Lower leg skin (tissue), 4 donors: ENCODE measurements at regions not wholly inside any gene's neighbourhood (a gene's known extent, or its start where the extent isn't known, plus 50 kb on each side); places are given as distances from the start of the nearest gene placed in this dataset.

Source experiments
- DNase-seq, 2 donors: peaks; one replicate each; pipeline ENCODE4 v3.0.0-alpha.2; 2019; ENCODE audit warnings: low spot score in 2 of 2
- H3K4me3 ChIP-seq: fragments of 200-600 bp; sonication (generic); 2 replicates; pipeline ENCODE4 v1.5.1; 2017; ENCODE audit warnings: mild to moderate bottlenecking, low read depth; ENCODE audit not compliant: poor library complexity, severe bottlenecking
- POLR2A ChIP-seq, 2 donors: fragments of 450-650 bp; IDR thresholded peaks; one replicate each; pipeline ENCODE4 v1.6.1; 2016 to 2017; ENCODE audit warnings: antibody characterized with exemption in 2 of 2, mild to moderate bottlenecking in 1 of 2, moderate library complexity in 1 of 2
- WGBS, 2 donors: methylation state at CpG; one replicate each; pipeline ENCODE4 v1.1.5; 2018; 5-methylcytosine and 5-hydroxymethylcytosine counted together
- intact Hi-C: fragments of 100-400 bp; cut with DNase I; formaldehyde crosslinking; loops from one replicate; pipeline ENCODE4 v1.15.0; 2023; ENCODE audit warnings: low total_unique reads
- TF ChIP-seq, protein P1 (sequence below), 3 donors: fragments of 450-650 bp; IDR thresholded peaks; one replicate each; pipeline ENCODE4 v1.5.1; 2016; ENCODE audit warnings: antibody characterized with exemption in 3 of 3, mild to moderate bottlenecking in 3 of 3, moderate library complexity in 2 of 3

- no peak overlapping the region for H3K4me3 ChIP-seq
- intact Hi-C loops, result no loop called here
- DNase-seq, result no peak
- 75 to 93% methylated on average over 1 of the region's 1 CpG for WGBS, 2 donors
- TF ChIP-seq, protein P1, sequence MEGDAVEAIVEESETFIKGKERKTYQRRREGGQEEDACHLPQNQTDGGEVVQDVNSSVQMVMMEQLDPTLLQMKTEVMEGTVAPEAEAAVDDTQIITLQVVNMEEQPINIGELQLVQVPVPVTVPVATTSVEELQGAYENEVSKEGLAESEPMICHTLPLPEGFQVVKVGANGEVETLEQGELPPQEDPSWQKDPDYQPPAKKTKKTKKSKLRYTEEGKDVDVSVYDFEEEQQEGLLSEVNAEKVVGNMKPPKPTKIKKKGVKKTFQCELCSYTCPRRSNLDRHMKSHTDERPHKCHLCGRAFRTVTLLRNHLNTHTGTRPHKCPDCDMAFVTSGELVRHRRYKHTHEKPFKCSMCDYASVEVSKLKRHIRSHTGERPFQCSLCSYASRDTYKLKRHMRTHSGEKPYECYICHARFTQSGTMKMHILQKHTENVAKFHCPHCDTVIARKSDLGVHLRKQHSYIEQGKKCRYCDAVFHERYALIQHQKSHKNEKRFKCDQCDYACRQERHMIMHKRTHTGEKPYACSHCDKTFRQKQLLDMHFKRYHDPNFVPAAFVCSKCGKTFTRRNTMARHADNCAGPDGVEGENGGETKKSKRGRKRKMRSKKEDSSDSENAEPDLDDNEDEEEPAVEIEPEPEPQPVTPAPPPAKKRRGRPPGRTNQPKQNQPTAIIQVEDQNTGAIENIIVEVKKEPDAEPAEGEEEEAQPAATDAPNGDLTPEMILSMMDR (IDR thresholded peaks at IDR 0.05), result no peak
- TF ChIP-seq POLR2A (IDR thresholded peaks at IDR 0.05), result no peak
Measured at GRCh38 chr4:34158878-34159277, 2085.4 kb downstream of the ARAP2 start.

- intact Hi-C loops, result no loop called here
- H3K4me3 ChIP-seq, result no peak overlapping the region
- 53 to 59% methylated on average over 1 of the region's 1 CpG for WGBS, 2 donors
- TF ChIP-seq, protein P1 (IDR thresholded peaks at IDR 0.05), result no peak
- no peak for TF ChIP-seq POLR2A (IDR thresholded peaks at IDR 0.05)
- no peak for DNase-seq
Measured at GRCh38 chr4:34170946-34171345, 2073.4 kb downstream of the ARAP2 start.

GRCh38 chr4:34176609-34177008, 2067.7 kb downstream of the ARAP2 start:
- no peak for DNase-seq
- H3K4me3 ChIP-seq, result no peak overlapping the region
- no peak for TF ChIP-seq POLR2A (IDR thresholded peaks at IDR 0.05)
- TF ChIP-seq, protein P1 (IDR thresholded peaks at IDR 0.05), result no peak
- intact Hi-C loops, result no loop called here

DNA sequence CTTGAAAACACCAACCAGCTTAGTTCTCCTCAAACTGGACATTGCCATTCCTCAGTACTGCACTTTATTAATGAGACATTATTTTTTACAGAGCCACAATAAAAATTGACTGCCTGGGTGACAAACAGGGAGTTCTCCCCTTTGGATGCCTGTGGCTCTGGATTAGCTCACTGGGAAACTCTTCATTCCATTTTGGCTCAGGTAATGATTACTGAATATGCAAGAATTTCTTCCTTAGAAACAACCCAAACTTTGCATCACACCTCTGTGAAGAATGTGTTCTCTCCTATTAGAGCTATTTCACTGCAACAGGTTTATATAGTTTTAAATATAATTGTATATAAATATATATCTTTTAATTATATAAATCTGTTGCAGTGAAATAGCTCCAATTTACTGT, 2065.8 kb downstream of the ARAP2 start:
- intact Hi-C loops, result no loop called here
- no peak for DNase-seq
- TF ChIP-seq, protein P1 (IDR thresholded peaks at IDR 0.05), result no peak
- no peak for TF ChIP-seq POLR2A (IDR thresholded peaks at IDR 0.05)

GRCh38 chr4:34181311-34181841, 2062.9 kb downstream of the ARAP2 start:
- no peak overlapping the region for H3K4me3 ChIP-seq
- intact Hi-C loops, result no loop called here
- WGBS, 2 donors, result 53 to 59% methylated on average over 2 of the region's 2 CpGs

More for the DNA sequence above, 2065.8 kb downstream of the ARAP2 start:
- no peak overlapping the region for H3K4me3 ChIP-seq

GRCh38 chr4:34181891-34182290, 2062.4 kb downstream of the ARAP2 start:
- H3K4me3 ChIP-seq, result no peak overlapping the region
- 77 to 81% methylated on average over 2 of the region's 2 CpGs for WGBS, 2 donors
- no peak for DNase-seq
- TF ChIP-seq POLR2A (IDR thresholded peaks at IDR 0.05), result no peak
- TF ChIP-seq, protein P1 (IDR thresholded peaks at IDR 0.05), result no peak
- intact Hi-C loops, result no loop called here

More at GRCh38 chr4:34181311-34181841, 2062.9 kb downstream of the ARAP2 start:
- no peak for DNase-seq
- TF ChIP-seq POLR2A (IDR thresholded peaks at IDR 0.05), result no peak
- TF ChIP-seq, protein P1 (IDR thresholded peaks at IDR 0.05), result no peak
